Activated naive CD8-positive, alpha-beta T cell treated with anti-CD3 and anti-CD28 coated beads, Interleukin-2, amount 50 U/mL, for 16 hours (primary cell): ENCODE measurements at regions not wholly inside any gene's neighbourhood (a gene's known extent, or its start where the extent isn't known, plus 50 kb on each side); places are given as distances from the start of the nearest gene placed in this dataset.
"Not testable (repeated sequence)": the region's sequence is repeated elsewhere in the genome, so short reads cannot be mapped to it uniquely, and the experiment has no call there.

Source experiments
- DNase-seq: peaks from one replicate; pipeline ENCODE4 v3.0.0-alpha.2; 2020; ENCODE audit warnings: low read depth, low spot score

DNA sequence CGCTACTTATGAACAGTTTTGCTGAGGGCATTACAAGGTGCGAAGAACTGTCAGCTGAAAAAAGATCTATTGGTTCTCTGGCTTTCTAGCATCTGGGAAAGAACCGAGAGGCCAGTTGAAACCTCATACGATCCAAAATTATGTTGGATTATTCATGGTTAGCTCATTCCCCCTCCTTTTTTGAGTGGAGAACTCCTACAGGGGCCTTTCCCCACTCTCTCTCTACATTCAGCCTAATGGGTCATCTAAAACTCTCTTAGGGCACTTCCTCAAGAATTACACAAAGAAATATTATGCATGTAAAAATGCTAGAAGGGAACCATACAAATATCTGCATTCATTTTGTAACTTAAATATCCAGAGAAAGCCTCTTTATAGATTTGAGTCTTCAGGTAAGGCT is 358.2 kb downstream of the ADGRL2 start:
- DNase-seq = no peak

DNA sequence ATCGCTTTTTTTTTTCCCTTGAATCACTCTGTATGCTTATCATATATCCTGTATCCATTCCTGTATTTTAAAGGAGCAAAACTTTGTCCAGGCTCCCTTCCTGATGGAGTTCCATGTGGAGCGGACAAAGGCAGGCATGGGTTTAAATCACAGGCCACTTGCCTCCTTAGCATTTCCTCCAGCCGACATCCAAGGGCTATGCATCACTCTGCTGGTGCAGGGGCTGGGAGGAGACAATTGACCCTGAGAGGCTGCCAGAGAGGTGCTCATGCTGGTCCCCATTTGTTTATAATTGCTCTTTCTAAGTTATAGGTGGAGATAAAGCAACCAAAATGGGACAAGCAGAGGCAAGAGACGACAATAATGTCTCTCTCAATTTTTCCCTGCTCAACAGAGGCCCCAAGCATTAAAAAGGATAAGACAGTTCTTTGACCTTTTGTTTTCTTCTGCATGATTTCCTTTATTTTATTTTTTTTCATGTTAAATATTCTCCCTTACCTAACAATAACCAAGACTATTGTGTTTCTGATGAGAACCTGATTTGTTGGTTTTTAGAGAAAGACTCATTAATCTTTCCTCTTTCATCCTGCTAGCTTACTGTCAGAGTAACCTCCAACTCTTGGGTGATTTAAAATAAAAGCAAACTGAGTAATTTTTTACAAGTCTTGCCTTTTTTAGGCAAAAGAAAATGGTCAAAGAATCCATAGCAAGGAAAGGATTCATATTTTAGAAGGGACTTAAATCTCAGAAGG is 353.7 kb downstream of the ADGRL2 start:
- no peak for DNase-seq

DNA sequence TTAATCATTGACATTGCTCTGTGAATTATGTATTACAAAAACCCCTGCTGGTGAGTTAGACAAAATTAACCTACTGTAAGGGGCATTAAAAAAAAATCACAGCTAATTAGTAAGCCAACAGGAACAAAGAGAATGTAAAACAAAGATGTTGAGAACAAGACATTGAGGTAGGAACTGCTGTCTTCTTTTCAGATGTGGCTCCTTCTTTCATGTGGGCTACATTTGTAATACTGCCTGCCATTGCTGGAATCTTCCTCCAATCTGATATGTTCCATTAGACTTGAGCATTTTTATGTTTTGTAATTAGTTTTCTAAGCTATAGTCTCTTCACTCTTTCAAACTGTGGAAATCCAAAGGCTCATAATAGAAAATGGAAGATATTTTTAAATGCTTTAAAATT is 353.0 kb downstream of the ADGRL2 start:
- no peak for DNase-seq

DNA sequence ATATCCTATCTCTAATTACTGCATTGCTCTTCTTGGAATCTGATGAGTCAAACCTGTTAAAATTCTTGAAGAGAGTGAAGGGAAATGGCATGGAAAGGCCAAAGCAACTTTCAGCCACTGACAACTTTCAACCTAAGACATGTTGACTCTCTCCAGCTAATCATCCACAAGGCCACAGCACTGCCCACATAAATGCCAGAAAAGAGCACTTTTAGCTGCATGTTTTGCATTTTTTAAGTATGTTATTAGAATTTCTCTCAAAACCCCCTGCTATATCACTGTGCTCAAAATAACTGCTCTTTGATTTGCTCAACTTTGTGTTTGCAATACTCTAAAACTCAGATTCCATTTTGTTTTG is 352.5 kb downstream of the ADGRL2 start:
- no peak for DNase-seq

DNA sequence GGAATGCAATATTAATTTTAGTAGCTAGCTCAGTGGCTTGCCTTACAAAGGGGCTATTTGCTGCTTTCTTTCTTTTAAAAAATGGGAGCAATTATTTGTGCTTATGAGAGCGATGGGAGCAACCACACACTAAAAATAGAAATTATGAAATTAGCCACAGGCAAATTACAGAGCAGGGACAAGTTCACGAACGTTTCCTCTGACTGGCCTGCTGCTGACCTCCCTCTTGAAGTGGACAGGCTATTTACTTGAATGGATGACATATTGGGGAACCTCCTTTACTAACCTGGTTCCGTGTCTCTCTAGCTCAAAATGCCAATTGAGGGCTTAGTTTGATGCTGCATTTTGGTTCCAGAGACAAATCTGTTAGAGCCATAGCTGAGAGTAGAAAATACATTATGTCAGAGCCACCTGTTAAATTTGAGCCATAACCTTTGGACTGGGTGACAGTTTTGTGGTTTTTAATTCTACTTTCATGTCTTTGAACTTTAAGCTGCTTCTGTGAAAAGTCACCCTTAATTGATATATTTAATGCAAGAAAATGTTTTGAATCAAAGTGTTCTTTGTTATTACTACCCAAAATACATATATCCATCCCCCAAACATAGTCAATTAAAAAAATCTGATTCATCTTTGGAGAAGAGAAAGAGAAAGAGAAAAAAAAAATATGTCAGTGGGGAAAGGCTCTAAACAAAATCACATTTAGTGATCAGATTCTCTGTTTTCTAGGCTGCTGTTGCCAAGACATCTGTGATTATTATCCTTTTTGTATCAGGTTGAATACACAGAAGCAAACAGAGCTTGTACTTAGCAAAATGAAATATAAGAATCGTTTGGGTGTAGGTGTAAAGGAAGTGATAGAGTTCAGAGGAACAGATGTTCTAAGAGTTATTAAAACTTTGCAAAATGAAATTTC is 351.9 kb downstream of the ADGRL2 start:
- no peak for DNase-seq

DNA sequence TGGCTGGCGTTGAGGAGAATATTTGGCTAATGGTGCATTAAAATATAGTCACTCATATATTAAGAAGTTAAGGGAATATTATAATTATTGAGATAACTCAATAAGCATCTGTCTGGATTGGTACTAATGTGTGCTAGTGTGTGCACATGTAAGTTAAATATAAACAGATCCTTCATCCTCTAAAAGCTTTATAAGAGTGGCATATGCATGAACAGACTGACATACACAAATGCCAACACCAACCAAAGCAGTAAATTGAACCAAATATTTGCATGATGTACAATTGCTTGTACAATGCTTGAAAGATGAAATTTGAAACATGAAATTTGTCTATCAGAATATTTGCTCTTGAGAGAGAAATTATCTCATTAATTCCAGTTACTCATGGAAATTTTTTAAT is 344.9 kb downstream of the ADGRL2 start:
- no peak for DNase-seq

DNA sequence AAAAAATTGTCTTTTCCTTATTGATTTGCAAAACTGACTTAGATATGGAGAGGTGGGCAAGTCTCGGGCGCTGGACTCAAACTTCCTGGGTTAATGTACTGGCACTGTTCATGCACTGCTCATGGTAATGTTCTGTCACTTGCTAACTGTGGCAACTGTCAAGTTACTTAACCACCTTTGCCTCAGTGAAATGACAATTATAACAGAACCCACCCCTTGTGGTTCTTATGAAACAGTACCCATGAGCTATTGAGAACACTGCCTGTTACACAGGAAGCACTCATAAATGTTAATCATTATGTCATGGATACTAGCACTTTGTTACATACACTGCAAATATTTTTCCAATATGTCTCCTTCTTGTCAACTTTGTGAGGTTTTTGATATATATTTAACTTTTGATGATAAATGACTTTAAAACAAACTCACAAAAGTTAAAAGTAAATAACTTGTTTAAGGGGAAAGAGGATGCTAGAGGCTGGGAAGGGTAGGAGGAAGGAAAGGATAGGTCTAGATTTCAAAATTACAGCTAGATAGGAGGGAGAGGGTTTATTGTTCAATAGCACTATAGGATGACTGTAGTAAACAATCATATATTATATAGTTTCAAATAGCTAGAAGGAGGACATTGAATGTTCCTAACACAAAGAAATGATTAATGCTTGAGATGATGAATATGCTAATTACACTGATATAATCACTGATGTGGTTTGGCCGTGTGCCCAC is 342.5 kb downstream of the ADGRL2 start:
- DNase-seq = no peak

DNA sequence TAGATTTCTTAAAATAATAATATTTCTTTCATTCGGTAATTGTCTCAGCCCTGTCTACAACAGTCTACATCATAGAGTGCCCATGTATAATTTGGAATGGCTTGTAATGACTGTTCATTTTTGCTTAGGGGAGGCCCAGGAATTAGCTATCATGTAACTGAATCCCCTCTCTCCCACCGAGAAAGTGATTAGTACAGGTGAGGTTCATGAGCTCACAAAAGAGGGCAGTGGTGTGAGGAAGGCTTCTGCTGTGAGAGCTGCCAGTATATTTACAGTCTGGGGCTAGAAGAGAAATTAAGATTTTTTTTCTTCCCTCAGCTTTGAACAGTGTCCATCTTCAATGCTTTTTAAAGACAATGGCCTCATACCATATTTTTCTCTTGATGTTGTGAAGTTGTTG is 340.7 kb downstream of the ADGRL2 start:
- DNase-seq = no peak

DNA sequence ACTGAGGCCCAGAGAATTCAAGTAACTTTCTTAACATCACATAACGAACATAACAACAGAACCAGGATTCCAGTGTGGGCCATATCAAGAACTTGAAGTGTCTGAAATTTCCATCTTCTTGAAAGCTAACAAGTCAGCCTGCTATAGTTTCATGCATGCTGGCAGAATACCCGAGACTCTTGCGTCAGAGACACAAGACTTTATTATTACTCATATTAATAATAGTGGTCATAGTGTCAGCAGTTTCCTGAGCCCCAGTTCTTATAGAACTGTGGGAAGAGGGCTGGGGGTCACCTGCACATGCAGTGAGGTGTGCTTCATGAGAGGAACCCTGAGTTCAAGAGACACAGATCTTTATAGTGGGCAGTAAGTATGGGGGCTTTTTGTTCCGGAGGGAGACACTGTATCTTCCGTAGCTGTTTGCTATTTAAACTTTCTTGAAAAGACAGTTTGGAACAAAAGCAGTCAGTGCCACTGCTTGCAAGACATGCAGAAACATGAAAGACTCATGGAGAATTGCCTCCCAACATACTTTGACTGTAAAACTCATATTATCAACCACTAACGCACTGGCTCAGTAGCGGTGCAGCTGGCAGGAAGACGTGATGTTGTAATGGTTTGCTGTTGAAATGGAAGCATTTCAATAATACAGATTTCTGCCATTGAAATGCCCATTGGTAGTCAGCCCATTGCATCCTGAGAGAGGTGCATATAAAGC is 339.2 kb downstream of the ADGRL2 start:
- DNase-seq = no peak

DNA sequence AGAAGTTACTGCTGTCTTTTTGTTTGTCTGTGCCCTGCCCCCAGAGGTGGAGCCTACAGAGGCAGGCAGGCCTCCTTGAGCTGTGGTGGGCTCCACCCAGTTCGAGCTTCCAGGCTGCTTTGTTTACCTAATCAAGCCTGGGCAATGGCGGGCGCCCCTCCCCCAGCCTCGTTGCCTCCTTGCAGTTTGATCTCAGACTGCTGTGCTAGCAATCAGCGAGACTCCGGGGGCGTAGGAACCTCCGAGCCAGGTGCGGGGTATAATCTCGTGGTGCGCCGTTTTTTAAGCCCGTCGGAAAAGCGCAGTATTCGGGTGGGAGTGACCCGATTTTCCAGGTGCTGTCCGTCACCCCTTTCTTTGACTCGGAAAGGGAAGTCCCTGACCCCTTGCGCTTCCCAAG is 335.6 kb downstream of the ADGRL2 start:
- DNase-seq = not testable (repeated sequence)

DNA sequence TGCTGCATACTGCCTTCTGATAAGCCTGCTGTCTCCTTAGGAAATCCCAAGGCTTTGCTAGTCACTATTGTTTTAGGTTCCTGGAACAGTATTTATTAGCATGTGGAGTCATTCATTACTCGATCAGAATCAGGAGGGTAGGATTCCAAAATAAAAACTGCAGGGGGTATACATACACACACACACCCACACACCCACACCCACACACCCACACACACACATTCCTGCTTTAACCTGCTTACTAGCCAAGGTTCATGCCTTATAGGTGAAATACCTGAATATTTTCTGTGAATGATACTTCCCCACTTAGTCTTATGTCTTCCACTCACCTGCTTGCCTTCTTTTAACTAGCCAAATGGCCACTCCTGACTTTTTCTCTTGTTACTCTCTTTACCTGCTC is 325.1 kb downstream of the ADGRL2 start:
- no peak for DNase-seq

DNA sequence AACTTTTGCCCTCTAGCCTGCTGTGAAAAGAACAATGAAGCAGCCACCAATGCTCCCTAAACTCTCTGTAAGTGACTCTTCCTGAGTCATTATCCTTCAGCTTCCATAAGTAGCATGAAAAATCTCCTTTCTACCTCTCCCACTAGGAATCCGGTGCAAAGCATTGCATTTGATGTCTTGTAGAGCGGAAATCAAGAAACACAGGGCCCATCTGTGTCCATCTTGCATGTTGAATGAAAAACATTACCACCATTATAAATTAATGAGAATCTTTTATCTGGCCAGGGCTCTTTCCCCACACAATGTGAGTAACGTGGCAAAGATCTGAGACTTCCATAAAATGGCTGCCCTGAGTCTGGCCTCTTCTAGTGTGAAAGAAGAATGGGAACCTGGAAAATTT is 324.4 kb downstream of the ADGRL2 start:
- no peak for DNase-seq

DNA sequence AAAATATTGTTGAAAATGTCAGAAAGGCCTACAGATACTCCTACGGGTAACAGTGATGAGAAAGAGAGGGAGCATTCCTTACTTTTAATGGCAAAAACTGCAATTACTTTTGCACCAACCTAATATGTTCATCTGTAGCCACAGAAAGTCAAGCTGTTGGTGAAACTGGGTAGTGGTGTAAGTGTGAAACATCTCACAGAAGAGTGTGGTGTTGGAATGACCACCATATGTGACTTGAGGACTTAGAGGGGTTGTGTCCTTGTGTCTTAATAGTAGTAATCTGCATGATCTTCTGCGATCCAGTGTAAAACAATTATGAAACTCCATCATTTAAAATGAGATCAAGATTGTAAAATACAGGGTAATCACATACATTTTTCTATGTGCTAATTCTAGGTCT is 320.7 kb downstream of the ADGRL2 start:
- no peak for DNase-seq

DNA sequence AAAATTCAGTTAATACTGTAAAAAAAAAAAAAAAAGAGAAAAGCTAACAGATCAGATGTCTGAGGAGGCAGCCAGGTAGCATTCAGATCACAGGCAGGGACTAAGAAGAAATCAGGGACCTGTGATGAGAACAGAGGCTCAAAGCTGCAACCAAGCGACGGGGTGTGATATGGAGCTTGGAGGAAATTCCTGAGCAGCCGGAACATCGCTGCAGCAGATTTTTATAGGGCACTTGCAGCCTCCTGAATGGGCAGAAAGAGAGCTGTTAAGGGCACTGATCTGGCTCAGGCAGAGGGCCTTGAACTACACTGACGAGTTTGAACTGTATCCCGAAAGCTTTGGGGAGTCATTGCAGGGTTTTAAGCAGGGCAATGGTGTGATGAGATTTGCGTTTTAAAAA is 315.4 kb downstream of the ADGRL2 start:
- DNase-seq = no peak

DNA sequence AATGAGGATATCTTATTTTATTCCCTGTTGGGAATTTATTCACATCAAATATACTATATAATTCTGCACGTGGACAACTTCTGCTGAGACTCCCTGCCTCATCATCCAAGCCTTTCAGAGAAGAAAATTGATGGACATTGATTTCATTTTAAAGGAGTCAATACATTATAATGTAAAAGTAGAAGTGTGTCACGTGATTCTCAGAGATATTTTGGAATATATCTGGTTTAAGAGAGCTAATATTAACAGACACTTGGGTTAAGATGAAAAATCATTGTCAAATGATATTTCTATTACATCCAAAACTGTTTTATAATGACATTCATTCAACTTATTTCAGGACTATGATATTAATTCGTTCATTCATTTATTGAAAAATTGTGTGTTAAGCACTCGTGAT is 314.2 kb downstream of the ADGRL2 start:
- DNase-seq = no peak

DNA sequence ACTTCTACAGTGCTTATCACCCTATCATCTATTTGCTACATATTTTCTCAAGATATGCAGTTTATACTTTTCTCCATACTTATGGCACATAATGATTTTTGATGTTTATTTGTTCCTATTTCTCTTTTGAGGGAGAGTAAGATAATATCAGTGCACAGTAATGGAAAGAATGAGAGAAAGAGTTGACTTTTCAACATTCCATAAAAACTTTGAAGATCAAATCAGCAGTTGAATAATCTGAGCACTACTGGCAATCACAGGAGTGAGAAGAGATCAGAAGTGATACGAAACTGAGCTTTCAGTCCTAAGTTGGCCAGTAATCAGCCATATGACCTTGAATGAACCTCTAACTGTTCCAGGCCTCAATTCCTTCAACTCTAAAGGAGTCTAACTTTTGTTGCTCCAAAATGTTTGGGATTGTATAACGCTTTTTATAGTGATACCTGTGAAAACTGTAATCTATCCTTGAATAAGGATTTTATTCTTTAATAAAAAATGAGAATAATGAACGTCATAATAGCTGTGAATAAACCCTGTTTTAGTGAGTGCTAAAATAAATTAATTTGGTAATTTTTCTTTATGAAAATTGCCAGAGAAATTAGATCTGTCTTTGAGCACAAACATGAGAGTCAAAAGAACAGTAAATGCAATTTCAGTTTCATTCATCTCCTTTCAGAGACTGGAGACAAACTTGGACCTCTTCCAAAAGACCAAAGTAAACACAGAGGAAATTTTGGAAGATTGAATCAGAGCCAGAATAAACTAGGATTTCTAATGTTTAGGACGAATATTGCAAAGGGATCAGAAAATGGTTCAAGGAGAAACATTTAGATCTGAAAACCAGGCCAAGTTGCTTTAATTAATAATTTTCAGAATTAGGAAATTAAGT is 309.9 kb downstream of the ADGRL2 start:
- DNase-seq = no peak

DNA sequence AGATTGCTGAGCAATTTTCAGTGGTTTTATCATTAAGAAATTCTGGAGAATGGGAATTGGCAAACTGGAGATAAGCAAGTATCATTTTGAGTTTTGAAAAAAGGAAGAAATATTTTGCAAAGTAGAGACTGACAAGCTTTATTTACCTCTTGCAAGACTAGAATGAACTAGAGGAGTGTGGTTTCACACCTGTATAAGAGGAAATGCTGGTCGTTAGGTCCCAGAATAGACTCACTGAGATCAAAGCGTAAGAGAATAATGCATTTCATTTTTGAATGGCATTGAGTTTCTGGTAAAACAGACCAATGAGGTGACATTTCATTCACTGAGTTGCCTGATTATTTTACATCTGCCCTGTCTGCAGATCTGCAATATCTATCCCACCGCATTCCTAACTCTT is 308.1 kb downstream of the ADGRL2 start:
- no peak for DNase-seq

DNA sequence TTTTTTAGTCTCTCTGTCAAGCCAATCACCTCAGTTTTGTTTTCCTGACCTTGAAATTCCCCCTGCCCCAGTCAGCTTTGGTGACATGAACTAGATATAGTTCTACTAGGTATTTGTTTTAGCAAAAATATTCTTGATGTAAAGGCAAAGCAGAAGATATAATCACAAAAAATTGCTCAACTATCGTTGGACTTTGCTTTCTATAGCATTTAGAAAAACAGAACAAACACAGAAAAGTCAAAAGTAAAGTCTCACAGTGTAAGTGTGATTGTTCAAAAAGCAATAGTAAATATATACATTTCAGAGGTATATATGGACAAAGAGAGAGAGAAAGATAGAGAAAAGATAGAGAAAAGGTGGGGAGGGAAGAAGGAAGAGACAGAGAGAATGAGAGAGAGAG is 305.9 kb downstream of the ADGRL2 start:
- DNase-seq = no peak

DNA sequence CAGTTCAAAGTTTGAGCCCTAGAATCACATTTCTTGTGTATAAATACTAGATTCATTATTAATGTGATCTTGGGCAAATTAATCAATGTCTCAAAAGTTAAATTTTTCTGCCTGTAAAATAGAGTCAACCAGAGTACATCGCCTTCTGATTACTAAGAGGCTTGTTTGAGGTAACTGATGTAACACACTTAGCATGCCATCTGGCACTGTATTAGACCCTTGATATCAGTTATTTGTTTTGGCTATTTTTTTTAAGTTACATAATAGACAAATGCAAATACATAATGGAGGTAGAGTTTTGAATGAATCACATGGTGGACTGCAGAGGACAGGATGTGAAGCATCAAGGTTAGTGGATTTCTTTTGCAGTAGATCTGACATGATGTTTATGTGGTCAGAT is 298.4 kb downstream of the ADGRL2 start:
- DNase-seq = no peak

DNA sequence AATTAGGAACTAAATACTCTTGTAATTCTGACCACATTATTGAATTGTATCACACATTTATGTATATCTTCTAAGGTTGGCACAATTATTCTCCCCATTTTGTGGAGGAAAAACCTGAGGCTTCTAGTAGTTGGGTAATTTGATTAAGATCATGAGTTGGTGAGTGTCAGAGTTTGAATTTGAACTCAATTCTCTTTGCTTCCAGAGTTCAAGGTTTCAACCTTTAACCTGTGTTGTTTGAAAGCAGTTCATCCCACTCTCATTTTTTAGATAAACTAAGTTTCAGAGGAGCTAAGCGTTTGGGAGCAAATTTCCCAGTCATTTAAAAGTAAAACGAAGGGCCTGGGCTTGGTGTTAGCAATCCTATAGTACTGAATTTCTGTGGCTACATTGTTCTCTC is 293.4 kb downstream of the ADGRL2 start:
- no peak for DNase-seq

DNA sequence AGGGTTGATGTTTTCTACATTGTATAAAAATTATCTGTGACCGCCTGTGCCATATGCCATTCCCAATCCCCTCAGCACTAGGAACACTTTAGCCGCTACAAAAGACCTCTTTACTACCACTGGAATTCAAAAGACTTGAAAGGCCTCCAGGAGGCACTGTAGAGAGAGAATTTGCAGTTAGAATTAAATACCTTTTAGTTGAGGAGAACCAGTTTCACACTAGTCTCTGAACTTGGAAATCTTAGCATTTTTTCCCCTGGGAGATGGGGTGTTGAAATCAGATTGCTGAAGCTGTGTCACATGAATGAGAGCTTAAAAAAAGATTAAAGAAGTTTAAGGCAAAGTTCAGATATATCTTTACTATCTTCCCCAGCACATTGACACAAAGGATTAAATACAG is 291.0 kb downstream of the ADGRL2 start:
- no peak for DNase-seq
